Chondrocyte (in vitro differentiated cells): ENCODE measurements at regions not wholly inside any gene's neighbourhood (a gene's known extent, or its start where the extent isn't known, plus 50 kb on each side); places are given as distances from the start of the nearest gene placed in this dataset.

Source experiments
- DNase-seq: peaks from one replicate; pipeline ENCODE4 v3.0.0; 2021; ENCODE audit warnings: mixed read lengths, low spot score
- H3K27ac Mint-ChIP-seq: one replicate; pipeline ENCODE4 v1.8.0; 2021; ENCODE audit warnings: mild to moderate bottlenecking, moderate library complexity, mixed read lengths; ENCODE audit not compliant: unreplicated experiment
- H3K27me3 Mint-ChIP-seq: 2 replicates; pipeline ENCODE4 v1.8.0; 2021; ENCODE audit warnings: low read depth, mixed read lengths
- H3K36me3 Mint-ChIP-seq: 2 replicates; pipeline ENCODE4 v1.8.0; 2021; ENCODE audit warnings: low read depth, mixed read lengths
- H3K4me1 Mint-ChIP-seq: 2 replicates; pipeline ENCODE4 v1.8.0; 2021; ENCODE audit warnings: low read depth, mild to moderate bottlenecking, mixed read lengths
- H3K4me3 Mint-ChIP-seq: one replicate; pipeline ENCODE4 v1.8.0; 2021; ENCODE audit warnings: mild to moderate bottlenecking, moderate library complexity, mixed read lengths; ENCODE audit not compliant: unreplicated experiment
- H3K9me3 Mint-ChIP-seq: 2 replicates; pipeline ENCODE4 v1.8.0; 2021; ENCODE audit warnings: low read depth, mixed read lengths
- CTCF ChIP-seq: fragments of 200-600 bp; sonication (generic); IDR thresholded peaks from 2 replicates; pipeline ENCODE4 v1.5.0; 2021; ENCODE audit warnings: antibody characterized with exemption, mild to moderate bottlenecking, moderate library complexity

DNA sequence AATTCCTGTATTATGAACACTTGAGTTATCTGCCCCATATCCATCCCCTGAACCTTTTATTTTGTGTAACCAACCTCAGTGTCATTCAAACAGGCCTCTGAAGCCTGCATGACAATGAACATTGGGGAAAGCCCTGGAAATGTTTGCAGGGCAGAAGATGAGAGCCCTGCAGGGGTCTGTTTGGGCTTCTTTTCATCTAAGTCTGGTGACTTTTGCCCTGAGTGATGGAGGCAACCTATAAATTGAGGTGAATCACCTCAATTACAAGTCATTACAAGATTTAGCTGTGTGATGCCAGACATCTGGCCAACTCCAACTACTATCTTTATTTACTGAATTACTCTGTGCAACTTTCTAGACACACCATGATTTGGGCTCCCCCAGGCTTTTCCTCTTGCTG, 189.2 kb downstream of the MAF start:
- Mint-ChIP-seq H3K4me3 (no peak overlapping the region), H3K36me3 (no peaks in the 10 kb centered on the region), H3K27me3 (peaks cover 17% of the 10 kb centered on the region), H3K27ac (no peak overlapping the region), H3K9me3 (no peaks in the 10 kb centered on the region), H3K4me1 (no peaks in the 10 kb centered on the region)
- no peak for TF ChIP-seq CTCF
- no peak for DNase-seq

DNA sequence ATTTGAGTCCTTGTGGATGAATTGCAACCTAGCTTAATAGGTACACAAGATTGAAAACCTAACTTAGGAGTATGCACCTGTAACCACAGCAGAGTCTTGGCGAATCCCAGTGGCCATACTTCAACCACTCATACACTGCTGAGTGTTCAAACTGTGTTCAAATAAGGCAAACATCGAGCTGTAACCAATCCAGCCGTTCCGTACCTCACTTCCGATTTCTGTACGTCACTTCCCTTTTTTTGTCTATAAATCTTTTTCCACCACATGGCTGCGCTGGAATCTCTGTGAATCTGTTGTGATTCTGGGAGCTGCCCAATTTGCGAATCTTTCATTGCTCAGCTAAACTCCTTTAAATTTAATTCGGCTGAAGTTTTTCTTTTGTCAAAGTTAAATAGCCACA, 190.6 kb downstream of the MAF start:
- H3K36me3 Mint-ChIP-seq: no peaks in the 10 kb centered on the region
- H3K9me3 Mint-ChIP-seq: peaks cover 6% of the 10 kb centered on the region
- H3K4me3 Mint-ChIP-seq: no peak overlapping the region
- no peak overlapping the region for H3K27ac Mint-ChIP-seq
- TF ChIP-seq CTCF: no peak
- no peak for DNase-seq
- no peaks in the 10 kb centered on the region for H3K4me1 Mint-ChIP-seq
- H3K27me3 Mint-ChIP-seq: peaks cover 17% of the 10 kb centered on the region

DNA sequence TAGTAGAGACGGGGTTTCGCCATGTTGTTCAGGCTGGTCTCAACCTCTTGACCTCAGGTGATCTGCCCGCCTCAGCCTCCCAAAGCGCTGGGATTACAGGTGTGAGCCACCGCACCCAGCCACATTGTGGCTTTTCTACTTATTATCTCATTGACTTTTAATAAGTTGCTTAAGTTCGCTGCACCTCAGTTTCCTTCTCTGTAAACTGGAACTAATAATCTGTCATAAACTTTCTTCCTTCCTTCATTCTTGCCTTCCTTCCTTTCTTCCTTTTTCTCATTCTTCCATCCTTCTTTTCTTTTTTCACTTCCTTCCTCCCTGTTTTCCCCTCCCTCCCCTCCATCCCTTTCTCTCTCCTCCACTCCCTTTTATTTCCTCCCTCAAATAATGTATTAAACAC, 192.2 kb downstream of the MAF start:
- H3K36me3 Mint-ChIP-seq: no peaks in the 10 kb centered on the region
- TF ChIP-seq CTCF: no peak
- no peaks in the 10 kb centered on the region for H3K4me1 Mint-ChIP-seq
- H3K27ac Mint-ChIP-seq: no peak overlapping the region
- H3K4me3 Mint-ChIP-seq: no peak overlapping the region
- DNase-seq: no peak
- peaks cover 6% of the 10 kb centered on the region for H3K9me3 Mint-ChIP-seq
- peaks cover 16% of the 10 kb centered on the region for H3K27me3 Mint-ChIP-seq

- no peak overlapping the region for H3K27ac Mint-ChIP-seq
- no peak overlapping the region for H3K4me3 Mint-ChIP-seq
- H3K36me3 Mint-ChIP-seq: no peaks in the 10 kb centered on the region
- TF ChIP-seq CTCF: no peak
- peaks cover 6% of the 10 kb centered on the region for H3K9me3 Mint-ChIP-seq
- DNase-seq: no peak
- H3K27me3 Mint-ChIP-seq: peaks cover 16% of the 10 kb centered on the region
- H3K4me1 Mint-ChIP-seq: no peaks in the 10 kb centered on the region
Measured at GRCh38 chr16:79407461-79408135, 192.9 kb downstream of the MAF start.

GRCh38 chr16:79407005-79407404, 193.5 kb downstream of the MAF start:
- no peak for TF ChIP-seq CTCF
- DNase-seq: no peak
- no peaks in the 10 kb centered on the region for H3K36me3 Mint-ChIP-seq
- peaks cover 6% of the 10 kb centered on the region for H3K9me3 Mint-ChIP-seq
- no peak overlapping the region for H3K4me3 Mint-ChIP-seq
- H3K4me1 Mint-ChIP-seq: no peaks in the 10 kb centered on the region
- H3K27ac Mint-ChIP-seq: no peak overlapping the region
- H3K27me3 Mint-ChIP-seq: peaks cover 16% of the 10 kb centered on the region
